DOHH2 (cell line): ENCODE measurements at regions not wholly inside any gene's neighbourhood (a gene's known extent, or its start where the extent isn't known, plus 50 kb on each side); places are given as distances from the start of the nearest gene placed in this dataset.
"Not testable (repeated sequence)": the region's sequence is repeated elsewhere in the genome, so short reads cannot be mapped to it uniquely, and the experiment has no call there.

Experiments used
- H3F3A ChIP-seq: fragments of 200-600 bp; sonication (generic), shearing (Covaris generic); 2 replicates; pipeline ENCODE4 v1.6.0; 2016; ENCODE audit warnings: antibody characterized with exemption, mild to moderate bottlenecking; ENCODE audit not compliant: control insufficient read depth, insufficient read depth
- H3K27ac ChIP-seq: fragments of 200-600 bp; sonication (generic); 2 replicates; pipeline ENCODE4 v1.5.1; 2014; ENCODE audit warnings: low read depth, mild to moderate bottlenecking, low read length, moderate library complexity
- H3K27me3 ChIP-seq: fragments of 200-600 bp; sonication (generic); 2 replicates; pipeline ENCODE4 v1.6.1; 2014; ENCODE audit warnings: mild to moderate bottlenecking, low read length, mixed read lengths; ENCODE audit not compliant: control insufficient read depth
- H3K36me3 ChIP-seq: fragments of 200-600 bp; sonication (generic); 2 replicates; pipeline ENCODE4 v1.6.1; 2014; ENCODE audit warnings: mild to moderate bottlenecking, low read length, moderate library complexity, mixed read lengths; ENCODE audit not compliant: control insufficient read depth
- H3K4me1 ChIP-seq: fragments of 200-600 bp; sonication (generic); 2 replicates; pipeline ENCODE4 v1.6.1; 2014; ENCODE audit warnings: mild to moderate bottlenecking, low read length, mixed read lengths; ENCODE audit not compliant: control insufficient read depth
- H3K4me2 ChIP-seq: fragments of 200-600 bp; sonication (generic); 2 replicates; pipeline ENCODE4 v1.6.0; 2014; ENCODE audit warnings: mild to moderate bottlenecking, low read length, moderate library complexity
- H3K4me3 ChIP-seq: fragments of 200-600 bp; sonication (generic); 2 replicates; pipeline ENCODE4 v1.5.1; 2014; ENCODE audit warnings: mild to moderate bottlenecking, low read length, mixed read lengths
- H3K79me2 ChIP-seq: fragments of 200-600 bp; sonication (generic); 2 replicates; pipeline ENCODE4 v1.6.1; 2014; ENCODE audit warnings: mild to moderate bottlenecking, low read length, mixed read lengths; ENCODE audit not compliant: control insufficient read depth
- H3K9me2 ChIP-seq: fragments of 200-600 bp; sonication (generic); replicated peaks from 2 replicates; pipeline ENCODE4 v1.6.1; 2014; ENCODE audit warnings: mild to moderate bottlenecking, low read length, mixed read lengths; ENCODE audit not compliant: control insufficient read depth
- H3K9me3 ChIP-seq: fragments of 200-600 bp; sonication (generic); 2 replicates; pipeline ENCODE4 v1.6.1; 2014; ENCODE audit warnings: antibody characterized with exemption, low read length, mixed read lengths; ENCODE audit not compliant: control insufficient read depth, insufficient read depth
- H4K20me1 ChIP-seq: fragments of 200-600 bp; sonication (generic); 2 replicates; pipeline ENCODE4 v1.6.0; 2014; ENCODE audit warnings: low read depth, mild to moderate bottlenecking, antibody characterized with exemption, low read length, moderate library complexity; ENCODE audit not compliant: control insufficient read depth, insufficient read depth
- EZH2phosphoT487 ChIP-seq: fragments of 200-600 bp; sonication (generic); IDR thresholded peaks from 2 replicates; pipeline ENCODE4 v1.6.1; 2017; ENCODE audit warnings: borderline replicate concordance, mild to moderate bottlenecking, antibody characterized with exemption, low read length, moderate library complexity, mixed read lengths
- TF ChIP-seq, protein P1 (sequence below): fragments of 200-600 bp; sonication (generic); IDR thresholded peaks from one replicate; pipeline ENCODE4 v1.5.1; 2014; ENCODE audit warnings: antibody characterized with exemption, mild to moderate bottlenecking, low read depth, low read length; ENCODE audit not compliant: poor library complexity, severe bottlenecking

DNA sequence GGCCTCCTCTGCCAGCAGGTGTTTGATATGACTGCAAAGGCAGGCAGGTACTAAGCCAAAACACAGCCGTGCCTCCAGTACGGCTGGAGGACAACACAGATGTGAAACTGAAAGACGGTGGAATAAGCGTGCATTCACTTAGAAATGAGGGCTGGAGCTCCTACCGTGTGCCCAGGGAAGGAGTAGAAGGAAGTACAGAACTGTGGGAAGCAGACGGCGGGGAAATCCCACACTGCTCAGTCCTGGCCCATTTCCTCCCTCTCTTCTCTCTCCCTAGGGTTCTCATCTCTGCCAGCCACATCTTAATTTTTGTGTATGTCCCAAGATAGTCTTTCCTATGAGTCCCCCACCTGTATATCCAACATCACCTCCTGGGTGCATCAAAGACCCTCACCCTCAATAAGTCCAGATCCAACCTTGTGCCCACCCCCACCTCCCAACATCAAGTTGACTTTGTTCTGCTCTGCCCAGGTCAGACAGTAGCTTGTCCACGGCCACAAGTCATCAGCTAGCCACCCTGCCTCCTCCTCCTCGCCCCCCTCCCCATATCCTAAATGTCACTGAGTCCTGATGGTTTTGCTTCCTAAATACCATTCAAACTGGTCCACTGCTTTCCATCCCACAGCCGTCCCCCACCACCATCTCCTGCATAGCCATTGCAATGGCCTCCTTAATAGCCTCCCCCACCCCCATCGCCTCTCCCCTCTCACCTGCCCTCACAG, 77.1 kb upstream of the RPL38 start:
- Histone ChIP-seq H3K9me2 (no peaks in the 10 kb centered on the region), H3K27ac (no peak overlapping the region), H4K20me1 (no peaks in the 10 kb centered on the region), H3K79me2 (no peaks in the 10 kb centered on the region), H3K9me3 (no peaks in the 10 kb centered on the region), H3K4me1 (no peaks in the 10 kb centered on the region), H3K4me2 (no peak overlapping the region), H3K36me3 (no peaks in the 10 kb centered on the region), H3K4me3 (no peak overlapping the region), H3K27me3 (no peaks in the 10 kb centered on the region), H3F3A (no peaks in the 10 kb centered on the region)
- TF ChIP-seq, protein P1, sequence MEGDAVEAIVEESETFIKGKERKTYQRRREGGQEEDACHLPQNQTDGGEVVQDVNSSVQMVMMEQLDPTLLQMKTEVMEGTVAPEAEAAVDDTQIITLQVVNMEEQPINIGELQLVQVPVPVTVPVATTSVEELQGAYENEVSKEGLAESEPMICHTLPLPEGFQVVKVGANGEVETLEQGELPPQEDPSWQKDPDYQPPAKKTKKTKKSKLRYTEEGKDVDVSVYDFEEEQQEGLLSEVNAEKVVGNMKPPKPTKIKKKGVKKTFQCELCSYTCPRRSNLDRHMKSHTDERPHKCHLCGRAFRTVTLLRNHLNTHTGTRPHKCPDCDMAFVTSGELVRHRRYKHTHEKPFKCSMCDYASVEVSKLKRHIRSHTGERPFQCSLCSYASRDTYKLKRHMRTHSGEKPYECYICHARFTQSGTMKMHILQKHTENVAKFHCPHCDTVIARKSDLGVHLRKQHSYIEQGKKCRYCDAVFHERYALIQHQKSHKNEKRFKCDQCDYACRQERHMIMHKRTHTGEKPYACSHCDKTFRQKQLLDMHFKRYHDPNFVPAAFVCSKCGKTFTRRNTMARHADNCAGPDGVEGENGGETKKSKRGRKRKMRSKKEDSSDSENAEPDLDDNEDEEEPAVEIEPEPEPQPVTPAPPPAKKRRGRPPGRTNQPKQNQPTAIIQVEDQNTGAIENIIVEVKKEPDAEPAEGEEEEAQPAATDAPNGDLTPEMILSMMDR, result no peak
- no peak for TF ChIP-seq EZH2phosphoT487

DNA sequence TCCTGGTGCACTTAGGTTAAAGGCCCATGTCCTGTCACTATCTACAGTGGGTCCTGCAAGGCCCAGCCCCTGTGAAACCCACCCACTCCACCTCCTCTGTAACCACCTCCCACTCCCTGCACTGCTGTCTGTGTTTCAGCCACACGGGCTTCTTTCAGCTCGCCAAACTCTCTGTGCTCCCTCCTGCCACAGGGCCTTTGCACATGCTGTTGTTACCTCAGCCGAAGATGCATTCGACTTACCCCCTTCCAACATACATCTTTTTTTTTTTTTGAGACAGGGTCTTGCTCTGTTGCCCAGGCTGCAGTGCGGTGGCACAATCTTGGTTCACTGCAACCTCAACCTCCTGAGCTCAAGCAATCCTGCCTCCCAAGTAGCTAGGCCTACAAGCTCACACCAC, 76.5 kb upstream of the RPL38 start:
- H3K4me2 ChIP-seq, result no peak overlapping the region
- no peaks in the 10 kb centered on the region for H3K9me3 ChIP-seq
- H3K79me2 ChIP-seq, result no peaks in the 10 kb centered on the region
- H3K9me2 ChIP-seq, result no peaks in the 10 kb centered on the region
- H4K20me1 ChIP-seq, result no peaks in the 10 kb centered on the region
- H3K27me3 ChIP-seq, result no peaks in the 10 kb centered on the region; the same call in 1 of the 2 replicates
- no peaks in the 10 kb centered on the region for H3F3A ChIP-seq
- TF ChIP-seq, protein P1, result no peak
- no peak for TF ChIP-seq EZH2phosphoT487
- no peak overlapping the region for H3K27ac ChIP-seq
- H3K4me3 ChIP-seq, result no peak overlapping the region
- no peaks in the 10 kb centered on the region for H3K4me1 ChIP-seq
- H3K36me3 ChIP-seq, result no peaks in the 10 kb centered on the region

DNA sequence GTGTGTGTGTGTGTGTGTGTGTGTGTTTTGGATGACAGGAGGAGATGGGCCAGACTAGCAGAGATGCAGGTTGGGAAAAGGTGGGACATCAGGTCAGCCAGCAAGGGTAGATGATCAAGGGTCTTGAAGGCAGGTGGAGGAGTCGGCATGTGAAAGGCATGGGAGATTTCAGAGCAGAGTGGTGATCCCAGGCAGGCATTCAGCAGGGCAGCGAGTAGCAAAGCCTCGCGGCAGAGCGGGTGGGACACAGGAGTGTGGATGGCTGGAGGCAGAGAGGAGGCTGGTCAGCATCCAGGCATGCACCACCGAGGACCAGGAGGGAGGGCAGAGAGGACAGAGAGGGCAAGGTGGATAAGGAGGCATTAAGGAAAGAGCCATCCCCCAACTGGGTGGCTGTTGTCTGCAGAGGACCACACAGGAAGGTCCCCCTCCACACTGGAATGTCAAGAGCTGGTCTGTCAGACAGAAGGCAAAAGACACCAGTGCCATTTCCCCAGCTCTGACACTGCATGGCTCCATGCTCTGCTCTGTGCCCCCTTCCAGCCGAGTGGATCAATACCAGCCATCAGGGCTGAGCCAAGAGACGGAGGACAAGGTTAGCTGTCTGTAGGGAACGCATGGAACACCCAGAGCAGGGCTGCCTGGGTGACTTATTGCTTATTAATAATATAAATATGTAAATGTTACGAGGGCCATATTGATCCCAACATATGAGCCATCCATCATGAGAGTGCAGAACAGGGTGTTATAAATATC, 74.8 kb upstream of the RPL38 start:
- H3K9me2 ChIP-seq, result no peaks in the 10 kb centered on the region
- H3K4me1 ChIP-seq, result no peaks in the 10 kb centered on the region
- H3K4me2 ChIP-seq, result no peak overlapping the region
- no peak overlapping the region for H3K27ac ChIP-seq
- no peaks in the 10 kb centered on the region for H3F3A ChIP-seq
- H3K4me3 ChIP-seq, result no peak overlapping the region
- no peaks in the 10 kb centered on the region for H4K20me1 ChIP-seq
- peaks cover 4% of the 10 kb centered on the region for H3K27me3 ChIP-seq
- TF ChIP-seq, protein P1, result no peak
- TF ChIP-seq EZH2phosphoT487, result no peak
- no peaks in the 10 kb centered on the region for H3K36me3 ChIP-seq
- H3K9me3 ChIP-seq, result no peaks in the 10 kb centered on the region
- H3K79me2 ChIP-seq, result no peaks in the 10 kb centered on the region

DNA sequence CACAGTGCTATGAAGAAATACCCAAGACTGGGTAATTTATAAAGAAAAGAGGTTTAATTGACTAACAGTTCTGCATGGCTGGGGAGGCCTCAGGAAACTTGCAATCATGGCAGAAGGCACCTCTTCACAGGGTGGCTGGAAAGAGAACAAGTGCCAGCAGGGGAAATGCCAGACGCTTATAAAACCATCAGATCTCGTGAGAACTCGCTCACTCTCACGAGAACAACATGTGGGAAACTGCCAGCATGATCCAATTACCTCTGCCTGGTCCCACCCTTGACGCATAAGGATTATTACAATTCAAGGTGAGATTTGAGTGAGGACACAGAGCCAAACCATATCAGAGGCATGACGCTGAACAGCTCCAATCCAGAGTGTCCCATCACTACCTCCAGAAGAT, 73.7 kb upstream of the RPL38 start:
- H3K27ac ChIP-seq, H3K36me3 ChIP-seq, H3K4me2 ChIP-seq, H3K27me3 ChIP-seq, H3F3A ChIP-seq, H3K4me3 ChIP-seq, H4K20me1 ChIP-seq, H3K79me2 ChIP-seq, H3K4me1 ChIP-seq, H3K9me2 ChIP-seq, H3K9me3 ChIP-seq: not testable (repeated sequence)
